Activated CD4-positive, alpha-beta T cell treated with anti-CD3 and anti-CD28 coated beads, Interleukin-2, amount 10 ng/mL, durations not matched to agents 24 days and 14 days (primary cell): ENCODE measurements at regions not wholly inside any gene's neighbourhood (a gene's known extent, or its start where the extent isn't known, plus 50 kb on each side); places are given as distances from the start of the nearest gene placed in this dataset.
A peak's percentile ranks its signal among the peaks of the same experiment; 100 is the strongest.

Experiments
- DNase-seq: peaks from one replicate; pipeline ENCODE4 v3.0.0; 2022
- H3K27ac Mint-ChIP-seq: one replicate; pipeline ENCODE4 v1.8.0; 2022; ENCODE audit warnings: mild to moderate bottlenecking, mixed read lengths
- H3K27me3 Mint-ChIP-seq: one replicate; pipeline ENCODE4 v1.8.0; 2022; ENCODE audit warnings: mixed read lengths
- H3K36me3 Mint-ChIP-seq: one replicate; pipeline ENCODE4 v1.8.0; 2022; ENCODE audit warnings: low read depth, mild to moderate bottlenecking, mixed read lengths
- H3K4me1 Mint-ChIP-seq: one replicate; pipeline ENCODE4 v1.8.0; 2021; ENCODE audit warnings: mixed read lengths
- H3K4me3 Mint-ChIP-seq: one replicate; pipeline ENCODE4 v1.8.0; 2022; ENCODE audit warnings: mild to moderate bottlenecking, moderate library complexity, mixed read lengths
- H3K9me3 Mint-ChIP-seq: one replicate; pipeline ENCODE4 v1.8.0; 2021; ENCODE audit warnings: mixed read lengths
- intact Hi-C: fragments of 100-400 bp; cut with micrococcal nuclease; formaldehyde crosslinking; loops from one replicate; pipeline ENCODE4 v1.15.1; 2023

DNA sequence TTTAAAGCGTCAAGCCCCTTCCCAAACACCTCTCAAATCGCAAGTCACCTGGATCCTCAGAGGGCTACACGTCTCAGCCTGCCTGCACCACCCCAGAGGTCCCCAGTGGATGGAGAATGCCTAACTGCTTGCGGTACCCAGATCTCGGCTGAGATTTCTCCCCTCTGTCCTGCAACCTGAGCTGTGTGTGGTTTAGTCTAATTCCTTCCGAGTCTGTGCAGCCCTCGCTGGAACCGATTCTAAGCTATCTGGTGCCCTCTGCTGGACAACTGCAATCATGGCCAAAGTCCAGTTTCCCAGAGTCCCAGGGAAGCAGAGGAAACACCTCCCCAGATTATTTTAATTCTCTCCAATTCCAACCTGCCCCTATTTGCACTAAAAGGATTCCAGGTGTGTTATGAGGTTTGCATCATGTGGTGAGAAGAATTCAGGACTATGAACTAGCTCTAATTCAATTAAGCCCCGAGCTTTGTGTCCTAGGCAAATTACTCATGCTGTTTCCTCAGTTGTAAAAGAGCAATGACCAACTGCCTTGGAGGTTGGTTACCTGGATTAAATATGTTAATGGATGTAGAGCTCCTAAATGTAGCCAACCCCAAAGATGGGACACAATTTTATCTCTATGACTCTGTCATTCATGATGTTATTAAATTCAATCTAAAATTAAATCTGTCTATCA, 276.1 kb upstream of the NCKAP5 start:
- Mint-ChIP-seq H3K9me3 (no peaks in the 10 kb centered on the region), H3K36me3 (no peaks in the 10 kb centered on the region), H3K27me3 (peaks cover 3% of the 10 kb centered on the region), H3K4me3 (no peak overlapping the region), H3K4me1 (no peaks in the 10 kb centered on the region), H3K27ac (no peak overlapping the region)
- intact Hi-C loops, result no loop called here
- peak; percentile 82 for DNase-seq

- Mint-ChIP-seq H3K27me3 (peaks cover 3% of the 10 kb centered on the region), H3K36me3 (no peaks in the 10 kb centered on the region), H3K27ac (no peak overlapping the region), H3K9me3 (no peaks in the 10 kb centered on the region), H3K4me1 (no peaks in the 10 kb centered on the region), H3K4me3 (no peak overlapping the region)
- intact Hi-C loops, result no loop called here
- DNase-seq, result no peak
Measured at GRCh38 chr2:133846476-133846875, 278.2 kb upstream of the NCKAP5 start.

DNA sequence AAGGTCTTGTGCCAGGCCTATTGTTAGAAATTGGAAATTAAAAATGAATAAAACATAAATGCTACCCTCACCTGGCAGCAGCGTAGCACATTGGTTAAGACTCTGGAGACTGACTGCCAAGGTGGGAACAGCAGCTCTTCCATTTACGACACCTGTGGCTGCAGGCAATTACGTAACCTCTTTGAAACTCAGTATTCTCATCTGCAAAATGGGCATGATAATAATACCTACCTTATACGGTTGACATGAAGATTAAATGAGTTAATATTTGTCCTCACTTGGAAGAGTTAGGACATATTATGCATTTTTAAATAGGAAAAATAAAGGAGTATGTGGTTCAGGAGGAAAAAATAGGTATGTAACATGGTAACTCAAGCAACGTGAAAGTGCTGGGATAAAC, 279.3 kb upstream of the NCKAP5 start:
- Mint-ChIP-seq H3K9me3 (no peaks in the 10 kb centered on the region), H3K27me3 (peaks cover 3% of the 10 kb centered on the region), H3K27ac (no peak overlapping the region), H3K4me1 (no peaks in the 10 kb centered on the region), H3K36me3 (no peaks in the 10 kb centered on the region), H3K4me3 (no peak overlapping the region)
- intact Hi-C loops, result no loop called here
- no peak for DNase-seq

- H3K36me3 Mint-ChIP-seq, result no peaks in the 10 kb centered on the region
- intact Hi-C loops, result no loop called here
- H3K27me3 Mint-ChIP-seq, result peaks cover 3% of the 10 kb centered on the region
- no peak overlapping the region for H3K27ac Mint-ChIP-seq
- H3K9me3 Mint-ChIP-seq, result no peaks in the 10 kb centered on the region
- no peak for DNase-seq
- H3K4me3 Mint-ChIP-seq, result no peak overlapping the region
- H3K4me1 Mint-ChIP-seq, result no peaks in the 10 kb centered on the region
Measured at GRCh38 chr2:133848111-133848649, 279.9 kb upstream of the NCKAP5 start.

DNA sequence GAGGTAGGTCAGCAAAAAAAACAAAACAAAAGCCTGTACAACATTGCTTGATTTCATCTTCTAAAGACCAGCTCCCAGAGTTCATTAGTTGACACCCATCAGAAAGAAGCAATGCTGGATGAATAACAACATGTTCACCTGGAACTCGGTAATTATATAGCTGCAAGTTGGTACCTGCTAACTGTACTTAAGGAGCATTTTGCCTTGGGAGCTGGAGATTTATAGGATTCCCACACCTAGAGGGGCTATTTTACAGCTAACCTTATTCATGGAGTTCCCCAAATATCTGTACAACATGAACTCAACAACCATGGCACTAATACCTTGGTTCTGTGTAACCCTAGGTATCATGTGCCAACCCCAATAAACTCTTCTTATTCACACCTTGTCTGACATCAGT, 281.1 kb upstream of the NCKAP5 start:
- no peak overlapping the region for H3K4me3 Mint-ChIP-seq
- H3K4me1 Mint-ChIP-seq, result no peaks in the 10 kb centered on the region
- H3K27me3 Mint-ChIP-seq, result peaks cover 3% of the 10 kb centered on the region

GRCh38 chr2:133854603-133855200, 286.4 kb upstream of the NCKAP5 start:
- H3K27me3 Mint-ChIP-seq, result no peaks in the 10 kb centered on the region
- H3K27ac Mint-ChIP-seq, result no peak overlapping the region
- H3K36me3 Mint-ChIP-seq, result no peaks in the 10 kb centered on the region
- H3K9me3 Mint-ChIP-seq, result no peaks in the 10 kb centered on the region
- intact Hi-C loops, result no loop called here
- no peak overlapping the region for H3K4me3 Mint-ChIP-seq
- DNase-seq, result no peak
- no peaks in the 10 kb centered on the region for H3K4me1 Mint-ChIP-seq

More for the DNA sequence above, 281.1 kb upstream of the NCKAP5 start:
- DNase-seq, result no peak
- Mint-ChIP-seq H3K9me3 (no peaks in the 10 kb centered on the region), H3K27ac (no peak overlapping the region), H3K36me3 (no peaks in the 10 kb centered on the region)
- intact Hi-C loops, result no loop called here

DNA sequence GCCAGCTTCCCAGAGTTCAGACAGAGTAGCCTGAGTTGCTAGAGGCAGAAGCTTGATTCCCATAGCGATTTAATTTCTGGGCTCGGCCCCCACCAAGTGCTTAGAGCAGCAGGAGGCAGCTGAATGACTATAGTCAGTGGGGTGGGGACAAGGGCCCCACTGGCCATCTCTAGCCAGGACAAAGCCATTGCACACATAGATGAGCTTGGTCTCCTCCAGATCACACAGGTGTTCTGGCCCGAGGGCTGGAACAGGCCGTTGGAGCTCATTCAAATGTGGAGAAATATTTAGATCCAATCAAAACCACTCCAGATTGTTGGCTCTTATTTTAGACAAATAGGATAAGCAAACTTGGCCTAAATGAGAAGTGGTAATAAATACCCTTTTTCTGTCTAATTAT, 287.3 kb upstream of the NCKAP5 start:
- no peak overlapping the region for H3K27ac Mint-ChIP-seq
- no peak for DNase-seq
- intact Hi-C loops, result no loop called here
- no peak overlapping the region for H3K4me3 Mint-ChIP-seq
- H3K27me3 Mint-ChIP-seq, result no peaks in the 10 kb centered on the region
- no peaks in the 10 kb centered on the region for H3K9me3 Mint-ChIP-seq
- H3K4me1 Mint-ChIP-seq, result no peaks in the 10 kb centered on the region
- no peaks in the 10 kb centered on the region for H3K36me3 Mint-ChIP-seq

- Mint-ChIP-seq H3K27ac (no peak overlapping the region), H3K36me3 (no peaks in the 10 kb centered on the region), H3K9me3 (no peaks in the 10 kb centered on the region), H3K4me1 (no peaks in the 10 kb centered on the region), H3K27me3 (no peaks in the 10 kb centered on the region), H3K4me3 (no peak overlapping the region)
- DNase-seq, result no peak
- intact Hi-C loops, result no loop called here
Measured at GRCh38 chr2:133856678-133857077, 288.4 kb upstream of the NCKAP5 start.

DNA sequence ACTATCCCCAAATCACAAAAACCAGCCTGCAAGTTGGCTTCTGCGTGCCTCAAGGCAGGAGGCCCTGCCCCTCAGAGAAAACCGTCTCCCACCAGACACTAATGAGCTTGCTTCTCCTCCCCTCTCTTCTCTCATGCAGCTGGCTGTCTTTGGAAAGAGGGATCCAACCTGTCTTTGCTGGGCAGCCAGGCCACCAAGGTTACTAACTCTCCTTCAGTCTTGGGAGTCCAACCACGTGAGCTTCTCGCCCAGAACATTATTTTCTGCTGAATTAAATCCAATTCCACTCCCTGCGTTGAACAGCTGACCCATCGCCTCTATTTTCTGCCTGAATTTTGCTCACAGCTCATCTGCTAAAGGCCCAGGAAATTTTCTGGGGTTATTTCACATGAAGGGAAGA, 291.3 kb upstream of the NCKAP5 start:
- Mint-ChIP-seq H3K4me1 (no peaks in the 10 kb centered on the region), H3K4me3 (no peak overlapping the region), H3K27me3 (no peaks in the 10 kb centered on the region), H3K36me3 (no peaks in the 10 kb centered on the region), H3K27ac (no peak overlapping the region), H3K9me3 (no peaks in the 10 kb centered on the region)
- DNase-seq, result no peak
- intact Hi-C loops, result no loop called here

- intact Hi-C loops, result no loop called here
- no peak overlapping the region for H3K27ac Mint-ChIP-seq
Measured at GRCh38 chr2:133862400-133862977, 294.2 kb upstream of the NCKAP5 start.

DNA sequence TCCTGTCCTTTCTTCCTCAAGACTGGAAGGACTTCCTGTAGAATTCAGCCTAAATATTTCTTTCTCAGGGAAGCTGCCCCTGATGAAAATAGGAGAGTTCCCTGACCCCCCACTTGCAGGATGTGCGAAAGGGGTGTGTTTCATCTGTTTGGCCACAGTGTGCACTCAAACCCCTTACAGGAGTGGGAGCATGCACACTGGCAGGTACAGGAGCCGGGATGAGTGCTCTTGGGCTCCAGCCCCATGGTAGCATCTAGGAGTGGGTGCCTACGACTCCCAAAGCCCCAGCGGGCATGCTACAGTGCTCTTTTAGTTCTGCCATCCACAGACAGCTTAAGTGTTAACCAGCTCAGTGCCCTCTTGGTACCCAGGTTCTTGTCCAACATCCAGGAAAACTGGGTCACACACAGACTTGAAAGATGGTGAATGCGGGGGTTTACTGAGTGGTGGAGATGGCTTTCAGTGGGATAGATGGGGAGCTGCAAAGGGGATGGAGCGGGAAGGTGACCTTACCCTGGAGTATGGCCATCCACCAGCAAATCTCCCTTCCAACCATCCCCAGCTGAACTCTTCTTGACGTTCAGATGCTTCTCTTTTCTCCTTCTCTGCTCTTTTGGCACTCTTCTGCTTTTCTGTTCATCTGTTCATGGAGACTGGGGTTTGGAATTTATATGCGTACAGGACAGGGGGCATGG, 295.0 kb upstream of the NCKAP5 start:
- Mint-ChIP-seq H3K36me3 (no peaks in the 10 kb centered on the region), H3K4me3 (no peak overlapping the region), H3K27me3 (peaks cover 4% of the 10 kb centered on the region), H3K9me3 (no peaks in the 10 kb centered on the region), H3K4me1 (no peaks in the 10 kb centered on the region), H3K27ac (no peak overlapping the region)
- no peak for DNase-seq
- intact Hi-C loops, result no loop called here

More at GRCh38 chr2:133862400-133862977, 294.2 kb upstream of the NCKAP5 start:
- DNase-seq, result no peak
- Mint-ChIP-seq H3K36me3 (no peaks in the 10 kb centered on the region), H3K27me3 (no peaks in the 10 kb centered on the region), H3K4me3 (no peak overlapping the region), H3K4me1 (no peaks in the 10 kb centered on the region), H3K9me3 (no peaks in the 10 kb centered on the region)

GRCh38 chr2:133865141-133865540, 296.9 kb upstream of the NCKAP5 start:
- DNase-seq, result no peak
- Mint-ChIP-seq H3K9me3 (no peaks in the 10 kb centered on the region), H3K4me1 (no peaks in the 10 kb centered on the region), H3K36me3 (no peaks in the 10 kb centered on the region), H3K27ac (no peak overlapping the region), H3K4me3 (no peak overlapping the region), H3K27me3 (peaks cover 8% of the 10 kb centered on the region)
- intact Hi-C loops, result no loop called here

DNA sequence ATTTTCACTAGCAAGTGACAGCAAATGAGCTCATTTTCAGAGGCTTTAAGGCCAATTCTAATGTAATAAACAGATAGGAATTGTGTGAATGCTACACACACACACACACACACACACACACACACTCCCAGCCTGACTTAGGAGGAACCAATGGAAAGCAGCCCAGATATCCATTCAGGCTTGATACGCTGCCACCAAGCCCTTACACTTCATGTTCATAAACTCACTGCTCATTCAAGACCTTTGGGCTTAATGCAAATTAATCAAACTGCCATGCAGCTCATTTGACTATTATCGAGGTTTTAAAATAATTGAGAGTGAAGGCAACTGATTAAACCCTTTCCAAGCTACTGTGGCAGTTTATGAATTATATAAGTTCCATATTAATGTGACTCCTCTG, 298.9 kb upstream of the NCKAP5 start:
- intact Hi-C loops, result no loop called here
- no peaks in the 10 kb centered on the region for H3K4me1 Mint-ChIP-seq
- no peak for DNase-seq
- peaks cover 8% of the 10 kb centered on the region for H3K27me3 Mint-ChIP-seq
- no peaks in the 10 kb centered on the region for H3K36me3 Mint-ChIP-seq
- H3K27ac Mint-ChIP-seq, result no peak overlapping the region
- H3K9me3 Mint-ChIP-seq, result no peaks in the 10 kb centered on the region
- H3K4me3 Mint-ChIP-seq, result no peak overlapping the region

- no peaks in the 10 kb centered on the region for H3K36me3 Mint-ChIP-seq
- H3K4me1 Mint-ChIP-seq, result no peaks in the 10 kb centered on the region
- H3K27me3 Mint-ChIP-seq, result peaks cover 16% of the 10 kb centered on the region
- intact Hi-C loops, result no loop called here
- H3K9me3 Mint-ChIP-seq, result no peaks in the 10 kb centered on the region
- no peak for DNase-seq
- H3K4me3 Mint-ChIP-seq, result no peak overlapping the region
- H3K27ac Mint-ChIP-seq, result no peak overlapping the region
Measured at GRCh38 chr2:133871545-133872209, 303.4 kb upstream of the NCKAP5 start.
